ENCODE measurements at regions not wholly inside any gene's neighbourhood (a gene's known extent, or its start where the extent isn't known, plus 50 kb on each side); places are given as distances from the start of the nearest gene placed in this dataset.

DNA sequence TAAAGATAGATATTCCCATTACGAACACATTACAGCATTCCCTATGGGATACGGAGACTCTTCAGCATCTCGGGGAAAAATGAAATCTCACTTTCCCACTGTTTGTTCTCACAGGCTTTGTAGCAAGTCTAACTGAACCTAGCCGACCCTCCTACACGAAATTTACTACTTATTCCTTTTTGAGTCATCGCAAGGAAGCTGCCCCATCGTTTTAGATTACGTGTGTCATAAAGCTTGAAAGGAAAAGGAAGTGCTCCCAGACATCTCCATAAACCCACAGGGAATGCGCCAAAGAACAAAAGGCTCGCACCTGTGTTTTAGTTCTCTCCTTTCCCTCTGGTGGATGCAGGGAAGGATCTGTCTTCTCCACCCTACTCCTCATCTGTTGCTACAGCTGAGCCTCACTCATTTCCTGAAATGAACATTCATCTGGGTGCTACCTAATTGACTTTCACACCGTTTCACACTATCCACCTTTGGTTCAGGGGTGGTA is 76.2 kb upstream of the STK39 start:
- H3K27ac ChIP-seq: no peak overlapping the region
- DNase-seq (no peak), ATAC-seq (peak in 1 of 8 donors; percentile 35)
- H3K27me3 ChIP-seq: peaks cover 0 to 13% (median 0%) of the 10 kb centered on the region in 7 donors
- H3K9me3 ChIP-seq: no peaks in the 10 kb centered on the region
- H3K4me1 ChIP-seq: peaks cover 0 to 6% (median 0%) of the 10 kb centered on the region in 9 donors
- TF ChIP-seq CTCF (IDR thresholded peaks at IDR 0.05): no peak
- intact Hi-C loops (cut with DNase I): no loop called here
- H3K4me3 ChIP-seq: no peak overlapping the region
- no peaks in the 10 kb centered on the region for H3K36me3 ChIP-seq
- WGBS, 2 donors: 50 to 60% methylated on average over 11 of the region's 11 CpGs

- H3K27me3 ChIP-seq: peaks cover 0 to 13% (median 0%) of the 10 kb centered on the region in 7 donors
- no peak for TF ChIP-seq CTCF (IDR thresholded peaks at IDR 0.05)
- H3K9me3 ChIP-seq: peaks cover 0 to 24% (median 19%) of the 10 kb centered on the region in 11 donors
- H3K27ac ChIP-seq: no peak overlapping the region
- WGBS, 2 donors: 59 to 74% methylated on average over 2 of the region's 2 CpGs
- no peak overlapping the region for H3K4me3 ChIP-seq
- no peaks in the 10 kb centered on the region for H3K36me3 ChIP-seq
- no peak for DNase-seq
- peaks cover 0 to 6% (median 0%) of the 10 kb centered on the region in 9 donors for H3K4me1 ChIP-seq
- ATAC-seq: no peak
- intact Hi-C loops (cut with DNase I): no loop called here
These were observed 79.2 kb upstream of the STK39 start for GRCh38 chr2:168326572-168326971.

GRCh38 chr2:168327328-168327727 is 79.9 kb upstream of the STK39 start:
- Histone ChIP-seq H3K4me3 (no peak overlapping the region), H3K9me3 (peaks cover 0 to 27% (median 19%) of the 10 kb centered on the region in 11 donors), H3K27me3 (peaks cover 0 to 13% (median 0%) of the 10 kb centered on the region in 7 donors), H3K4me1 (peaks cover 0 to 6% (median 0%) of the 10 kb centered on the region in 9 donors), H3K36me3 (no peaks in the 10 kb centered on the region), H3K27ac (no peak overlapping the region)
- ATAC-seq (no peak), DNase-seq (no peak)
- WGBS, 2 donors: 90 to 95% methylated on average over 3 of the region's 3 CpGs
- intact Hi-C loops (cut with DNase I): no loop called here
- no peak for TF ChIP-seq CTCF (IDR thresholded peaks at IDR 0.05)

GRCh38 chr2:168328421-168328820 is 81.0 kb upstream of the STK39 start:
- Histone ChIP-seq H3K4me1 (peaks cover 0 to 1% (median 0%) of the 10 kb centered on the region in 9 donors), H3K27me3 (peaks cover 0 to 12% (median 0%) of the 10 kb centered on the region in 7 donors), H3K36me3 (no peaks in the 10 kb centered on the region), H3K4me3 (no peak overlapping the region), H3K27ac (no peak overlapping the region), H3K9me3 (peaks cover 0 to 27% (median 19%) of the 10 kb centered on the region in 11 donors)
- intact Hi-C loops (cut with DNase I): no loop called here
- no peak for TF ChIP-seq CTCF (IDR thresholded peaks at IDR 0.05)
- 95 to 96% methylated on average over 2 of the region's 2 CpGs for WGBS, 2 donors
- DNase-seq (no peak), ATAC-seq (no peak)

Data from heart right ventricle (tissue), 16 donors.